Breast epithelium (tissue), 3 donors: ENCODE measurements at regions not wholly inside any gene's neighbourhood (a gene's known extent, or its start where the extent isn't known, plus 50 kb on each side); places are given as distances from the start of the nearest gene placed in this dataset.

Experiments used
- CTCF ChIP-seq, 3 donors: fragments of 450-650 bp; IDR thresholded peaks; one replicate each; pipeline ENCODE4 v1.5.1; 2016 to 2017; ENCODE audit warnings: antibody characterized with exemption in 3 of 3, mild to moderate bottlenecking in 3 of 3, moderate library complexity in 3 of 3
- POLR2A ChIP-seq: fragments of 450-650 bp; IDR thresholded peaks from one replicate; pipeline ENCODE4 v1.6.1; 2016; ENCODE audit warnings: antibody characterized with exemption, mild to moderate bottlenecking, moderate library complexity
- POLR2AphosphoS5 ChIP-seq, 3 donors: sonication (generic); formaldehyde crosslinking; IDR thresholded peaks; one replicate each; pipeline ENCODE4 v1.6.1; 2017; ENCODE audit warnings: antibody characterized with exemption in 3 of 3

DNA sequence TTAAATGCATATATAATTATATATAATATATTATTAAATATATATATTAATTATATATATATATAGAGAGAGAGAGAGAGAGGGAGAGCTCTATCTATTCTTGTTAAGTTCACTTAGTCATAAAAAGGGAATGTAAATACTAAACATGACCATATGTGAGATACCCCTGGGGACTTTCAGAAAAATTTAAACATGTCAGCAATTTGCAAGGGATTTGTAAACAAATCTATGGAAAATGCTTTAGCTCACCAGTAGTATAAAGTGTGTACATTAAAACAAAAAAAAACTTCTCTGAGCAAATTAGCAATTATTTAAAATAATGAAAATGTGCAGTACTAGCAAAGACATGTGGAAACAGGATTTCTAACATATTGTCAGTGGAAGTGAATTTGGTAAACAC, 1755.5 kb downstream of the PCDH19 start:
- TF ChIP-seq CTCF (IDR thresholded peaks at IDR 0.05) (no peak), POLR2AphosphoS5 (IDR thresholded peaks at IDR 0.05) (no peak), POLR2A (no peak)
